Spleen (tissue), 11 donors: ENCODE measurements at regions not wholly inside any gene's neighbourhood (a gene's known extent, or its start where the extent isn't known, plus 50 kb on each side); places are given as distances from the start of the nearest gene placed in this dataset.
"Not testable (repeated sequence)": the region's sequence is repeated elsewhere in the genome, so short reads cannot be mapped to it uniquely, and the experiment has no call there.

Experiments used
- DNase-seq: peaks from one replicate; pipeline ENCODE4 v3.0.0-alpha.2; 2020
- H3K27ac ChIP-seq, 8 donors: fragments of 200-600 bp; sonication (generic) in 7 of 8; 1 replicate in 4 of 8; 2 replicates in 4 of 8; pipeline versions ENCODE4 v1.5.0 to v1.8.0; 2016 to 2021; ENCODE audit warnings: inconsistent platforms in 4 of 8, mild to moderate bottlenecking in 4 of 8, moderate library complexity in 1 of 8
- H3K27me3 ChIP-seq, 7 donors: fragments of 200-600 bp; sonication (generic) in 6 of 7; replicated peaks in 1 of 7; 1 replicate in 4 of 7; 2 replicates in 3 of 7; pipeline versions ENCODE4 v1.5.0 to v1.8.0; 2016 to 2021; ENCODE audit warnings: inconsistent platforms in 3 of 7, mild to moderate bottlenecking in 1 of 7
- H3K36me3 ChIP-seq, 6 donors: fragments of 200-600 bp; sonication (generic) in 5 of 6; 1 replicate in 4 of 6; 2 replicates in 2 of 6; pipeline versions ENCODE4 v1.5.0 to v1.8.0; 2016 to 2021; ENCODE audit warnings: inconsistent platforms in 2 of 6
- H3K4me1 ChIP-seq, 6 donors: fragments of 200-600 bp; sonication (generic) in 5 of 6; 1 replicate in 3 of 6; 2 replicates in 3 of 6; pipeline versions ENCODE4 v1.5.0 to v1.8.0; 2016 to 2021; ENCODE audit warnings: inconsistent platforms in 3 of 6
- H3K4me3 ChIP-seq, 8 donors: fragments of 200-600 bp; sonication (generic) in 7 of 8; 1 replicate in 4 of 8; 2 replicates in 4 of 8; pipeline versions ENCODE4 v1.5.0 to v1.8.0; 2016 to 2021; ENCODE audit warnings: inconsistent platforms in 4 of 8, mild to moderate bottlenecking in 4 of 8, moderate library complexity in 2 of 8
- H3K9me3 ChIP-seq, 8 donors: fragments of 200-600 bp; sonication (generic) in 7 of 8; 1 replicate in 4 of 8; 2 replicates in 4 of 8; pipeline versions ENCODE4 v1.5.0 to v1.8.0; 2016 to 2021; ENCODE audit warnings: inconsistent platforms in 4 of 8
- POLR2A ChIP-seq, 3 donors: fragments of 450-650 bp; IDR thresholded peaks; one replicate each; pipeline ENCODE4 v1.5.1; 2017; ENCODE audit warnings: antibody characterized with exemption in 3 of 3, mild to moderate bottlenecking in 1 of 3
- POLR2AphosphoS5 ChIP-seq, 3 donors: sonication (generic); formaldehyde crosslinking; IDR thresholded peaks; one replicate each; pipeline ENCODE4 v1.5.1; 2017; ENCODE audit warnings: antibody characterized with exemption in 3 of 3
- WGBS, 5 donors: extraction: QIAGEN DNeasy Blood & Tissue Kit in 3 of 5; methylation state at CpG; one replicate each; pipeline versions ENCODE4 v1.1.5 to v1.1.7; 2013 to 2018; 5-methylcytosine and 5-hydroxymethylcytosine counted together
- intact Hi-C: fragments of 100-400 bp; cut with DNase I; formaldehyde crosslinking; loops from one replicate; pipeline ENCODE4 v1.15.0; 2023; ENCODE audit warnings: low total_unique reads
- TF ChIP-seq, protein P1 (sequence below), 11 experiments: fragments of 200-600 bp in 7 of 11; fragments of 450-650 bp in 4 of 11; sonication (generic) in 4 of 11; IDR thresholded peaks in 8 of 11; conservative IDR thresholded peaks in 3 of 11; 1 replicate in 7 of 11; 2 replicates in 4 of 11; pipeline versions ENCODE4 v1.4.0 to v1.8.0; 2016 to 2021; ENCODE audit warnings: antibody characterized with exemption in 11 of 11, inconsistent platforms in 4 of 11, mild to moderate bottlenecking in 1 of 11
- donor health status: healthy with polysubstance abuse.
- donor health status: DM: no; HTN: no; CAD: no; lungs with moderate emphysema.
- donor health status: DM: no; HTN: no; CAD: no.
- donor health status: Bipolar disorder and iron deficiency.
- donor health status: healthy.
- donor health status: DM: no; HTN: no; CAD: no.
- donor health status: DM: yes; HTN: yes; CAD: no.

- Histone ChIP-seq H3K27me3 (peaks cover 0 to 9% (median 0%) of the 10 kb centered on the region in 7 donors), H3K9me3 (no peaks in the 10 kb centered on the region), H3K27ac (no peak overlapping the region), H3K4me1 (peaks cover 0 to 18% (median 6%) of the 10 kb centered on the region in 6 donors), H3K36me3 (no peaks in the 10 kb centered on the region), H3K4me3 (no peak overlapping the region)
- TF ChIP-seq, protein P1, sequence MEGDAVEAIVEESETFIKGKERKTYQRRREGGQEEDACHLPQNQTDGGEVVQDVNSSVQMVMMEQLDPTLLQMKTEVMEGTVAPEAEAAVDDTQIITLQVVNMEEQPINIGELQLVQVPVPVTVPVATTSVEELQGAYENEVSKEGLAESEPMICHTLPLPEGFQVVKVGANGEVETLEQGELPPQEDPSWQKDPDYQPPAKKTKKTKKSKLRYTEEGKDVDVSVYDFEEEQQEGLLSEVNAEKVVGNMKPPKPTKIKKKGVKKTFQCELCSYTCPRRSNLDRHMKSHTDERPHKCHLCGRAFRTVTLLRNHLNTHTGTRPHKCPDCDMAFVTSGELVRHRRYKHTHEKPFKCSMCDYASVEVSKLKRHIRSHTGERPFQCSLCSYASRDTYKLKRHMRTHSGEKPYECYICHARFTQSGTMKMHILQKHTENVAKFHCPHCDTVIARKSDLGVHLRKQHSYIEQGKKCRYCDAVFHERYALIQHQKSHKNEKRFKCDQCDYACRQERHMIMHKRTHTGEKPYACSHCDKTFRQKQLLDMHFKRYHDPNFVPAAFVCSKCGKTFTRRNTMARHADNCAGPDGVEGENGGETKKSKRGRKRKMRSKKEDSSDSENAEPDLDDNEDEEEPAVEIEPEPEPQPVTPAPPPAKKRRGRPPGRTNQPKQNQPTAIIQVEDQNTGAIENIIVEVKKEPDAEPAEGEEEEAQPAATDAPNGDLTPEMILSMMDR (IDR thresholded peaks at IDR 0.05 in 8 of 11, conservative IDR thresholded peaks at IDR 0.05 in 3 of 11), result no peak
- TF ChIP-seq POLR2AphosphoS5 (IDR thresholded peaks at IDR 0.05) (no peak), POLR2A (IDR thresholded peaks at IDR 0.05) (no peak)
- WGBS, 5 donors, result 73 to 89% (median 75%) methylated on average over 4 to 5 of the region's 5 CpGs
- DNase-seq, result peak; percentile 60
- intact Hi-C loops, result no loop called here
Measured at GRCh38 chr19:33866696-33867095, 70.0 kb downstream of the KCTD15 start.

DNA sequence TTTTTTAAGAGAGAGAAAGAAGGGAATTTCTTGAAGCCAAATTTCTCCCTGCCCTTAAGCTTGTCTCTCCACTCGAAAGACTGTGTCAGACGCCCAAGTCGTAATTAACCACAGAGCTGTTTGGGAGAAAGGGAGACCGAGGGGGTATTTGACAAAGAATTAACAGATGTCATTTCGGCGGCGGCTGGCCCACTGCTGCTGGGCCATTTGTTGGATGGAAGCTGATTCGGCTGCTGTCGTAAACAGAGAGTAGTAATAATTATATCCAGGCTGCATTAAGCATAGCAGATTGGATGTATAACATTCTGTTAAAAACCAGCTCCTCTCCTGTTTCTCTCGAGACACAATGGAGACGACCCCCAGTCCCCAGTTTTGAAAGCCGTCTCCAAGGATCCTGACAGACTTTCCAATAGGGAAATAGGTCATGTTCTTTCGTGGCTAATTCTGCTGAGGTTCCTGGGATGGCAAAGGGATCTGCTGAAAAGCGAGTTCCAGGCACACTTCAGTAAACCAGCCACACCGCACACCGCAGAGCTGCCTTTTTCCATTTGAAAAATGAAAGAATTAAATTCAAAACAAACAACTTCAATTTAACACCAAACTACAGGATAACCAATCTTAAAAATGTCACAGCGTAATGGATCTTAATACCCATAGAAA, 71.5 kb downstream of the KCTD15 start:
- TF ChIP-seq POLR2AphosphoS5 (IDR thresholded peaks at IDR 0.05) (no peak), POLR2A (IDR thresholded peaks at IDR 0.05) (no peak)
- TF ChIP-seq, protein P1 (IDR thresholded peaks at IDR 0.05 in 8 of 11, conservative IDR thresholded peaks at IDR 0.05 in 3 of 11), result no peak
- DNase-seq, result peak; percentile 17
- Histone ChIP-seq H3K9me3 (no peaks in the 10 kb centered on the region), H3K36me3 (no peaks in the 10 kb centered on the region), H3K27me3 (peaks cover 0 to 9% (median 0%) of the 10 kb centered on the region in 7 donors), H3K4me1 (peaks cover 0 to 18% (median 6%) of the 10 kb centered on the region in 6 donors), H3K27ac (peak overlapping the region in 4 of 8 donors; percentile 24 to 51 (median 38)), H3K4me3 (peak overlapping the region in 1 of 8 donors; percentile 4)
- intact Hi-C loops, result no loop called here
- 71 to 82% (median 71%) methylated on average over 17 of the region's 17 CpGs for WGBS, 5 donors

- Histone ChIP-seq H3K4me1 (peaks cover 0 to 18% (median 6%) of the 10 kb centered on the region in 6 donors), H3K9me3 (no peaks in the 10 kb centered on the region), H3K27ac (peak overlapping the region in 5 of 8 donors; percentile 1 to 51 (median 34)), H3K27me3 (peaks cover 0 to 9% (median 0%) of the 10 kb centered on the region in 7 donors), H3K4me3 (peak overlapping the region in 2 of 8 donors; percentile 4 to 19), H3K36me3 (no peaks in the 10 kb centered on the region)
- peak in 2 of 3 donors; percentile 60 to 62 for TF ChIP-seq POLR2AphosphoS5 (IDR thresholded peaks at IDR 0.05)
- TF ChIP-seq, protein P1 (IDR thresholded peaks at IDR 0.05 in 8 of 11, conservative IDR thresholded peaks at IDR 0.05 in 3 of 11), result no peak
- intact Hi-C loops, result no loop called here
- 19 to 28% (median 24%) methylated on average over 10 to 21 of the region's 21 CpGs for WGBS, 5 donors
- DNase-seq, result peak; percentile 67
Measured at GRCh38 chr19:33868788-33869412, 72.2 kb downstream of the KCTD15 start.

GRCh38 chr19:33870298-33870932, 73.7 kb downstream of the KCTD15 start:
- peak; percentile 13 for DNase-seq
- H3K27me3 ChIP-seq, result not testable (repeated sequence)
- WGBS, 5 donors, result 69 to 100% (median 92%) methylated on average over 1 of the region's 1 CpG

More at GRCh38 chr19:33870298-33870932, 73.7 kb downstream of the KCTD15 start:
- H3K4me3 ChIP-seq, H3K36me3 ChIP-seq, H3K27ac ChIP-seq, intact Hi-C loops, H3K9me3 ChIP-seq: not testable (repeated sequence)
- peaks cover 0 to 18% (median 6%) of the 10 kb centered on the region in 6 donors for H3K4me1 ChIP-seq
